Mucosa of stomach (tissue), 1 donor: ENCODE measurements at regions not wholly inside any gene's neighbourhood (a gene's known extent, or its start where the extent isn't known, plus 50 kb on each side); places are given as distances from the start of the nearest gene placed in this dataset.

Experiments
- H3K27me3 ChIP-seq: one replicate; pipeline ENCODE4 v1.7.0; 2013; ENCODE audit warnings: mild to moderate bottlenecking, low read length; ENCODE audit not compliant: control insufficient read depth, insufficient read depth
- H3K36me3 ChIP-seq: one replicate; pipeline ENCODE4 v1.7.0; 2013; ENCODE audit warnings: low read length; ENCODE audit not compliant: control insufficient read depth, insufficient read depth
- H3K4me1 ChIP-seq: one replicate; pipeline ENCODE4 v1.7.0; 2013; ENCODE audit warnings: mild to moderate bottlenecking, low read length; ENCODE audit not compliant: control insufficient read depth, insufficient read depth
- H3K4me3 ChIP-seq: one replicate; pipeline ENCODE4 v1.7.0; 2013; ENCODE audit warnings: low read length
- H3K9ac ChIP-seq: one replicate; pipeline ENCODE4 v1.7.0; 2013; ENCODE audit warnings: mild to moderate bottlenecking, low read length, moderate library complexity
- H3K9me3 ChIP-seq: one replicate; pipeline ENCODE4 v1.7.0; 2013; ENCODE audit warnings: mild to moderate bottlenecking, low read length, moderate library complexity; ENCODE audit not compliant: control insufficient read depth
- donor health status: Pancreatic carcinoma.

DNA sequence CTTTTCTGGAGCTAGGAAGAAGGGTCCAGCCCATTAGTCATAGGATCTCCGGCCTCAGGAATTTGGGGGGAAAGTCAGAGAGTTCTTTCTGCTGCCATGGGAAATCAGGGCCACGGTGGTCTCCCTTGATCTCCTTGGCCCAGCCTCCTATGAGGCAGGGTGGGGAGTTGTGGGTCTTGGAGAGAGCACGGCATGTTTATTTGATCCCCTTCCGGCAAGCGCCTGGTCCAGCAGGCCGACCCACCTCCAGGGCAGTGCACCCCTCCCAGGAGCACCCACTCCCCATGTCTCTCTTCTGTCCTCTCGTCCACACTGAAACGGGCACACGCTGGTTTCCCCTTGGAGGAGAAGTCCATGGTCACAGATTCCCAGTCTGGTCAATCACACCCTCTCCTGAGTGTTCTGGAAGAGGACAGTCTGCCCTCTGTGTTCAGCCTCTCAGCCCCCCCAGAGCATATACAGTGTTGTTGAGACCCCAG lies 464.6 kb upstream of the HS6ST1 start:
- H3K4me3 ChIP-seq: no peak overlapping the region
- no peaks in the 10 kb centered on the region for H3K27me3 ChIP-seq
- H3K4me1 ChIP-seq: no peaks in the 10 kb centered on the region
- H3K9ac ChIP-seq: no peak overlapping the region
- H3K9me3 ChIP-seq: no peaks in the 10 kb centered on the region
- no peaks in the 10 kb centered on the region for H3K36me3 ChIP-seq

GRCh38 chr2:128783896-128784295 lies 465.2 kb upstream of the HS6ST1 start:
- Histone ChIP-seq H3K4me1 (no peaks in the 10 kb centered on the region), H3K9ac (no peak overlapping the region)

DNA sequence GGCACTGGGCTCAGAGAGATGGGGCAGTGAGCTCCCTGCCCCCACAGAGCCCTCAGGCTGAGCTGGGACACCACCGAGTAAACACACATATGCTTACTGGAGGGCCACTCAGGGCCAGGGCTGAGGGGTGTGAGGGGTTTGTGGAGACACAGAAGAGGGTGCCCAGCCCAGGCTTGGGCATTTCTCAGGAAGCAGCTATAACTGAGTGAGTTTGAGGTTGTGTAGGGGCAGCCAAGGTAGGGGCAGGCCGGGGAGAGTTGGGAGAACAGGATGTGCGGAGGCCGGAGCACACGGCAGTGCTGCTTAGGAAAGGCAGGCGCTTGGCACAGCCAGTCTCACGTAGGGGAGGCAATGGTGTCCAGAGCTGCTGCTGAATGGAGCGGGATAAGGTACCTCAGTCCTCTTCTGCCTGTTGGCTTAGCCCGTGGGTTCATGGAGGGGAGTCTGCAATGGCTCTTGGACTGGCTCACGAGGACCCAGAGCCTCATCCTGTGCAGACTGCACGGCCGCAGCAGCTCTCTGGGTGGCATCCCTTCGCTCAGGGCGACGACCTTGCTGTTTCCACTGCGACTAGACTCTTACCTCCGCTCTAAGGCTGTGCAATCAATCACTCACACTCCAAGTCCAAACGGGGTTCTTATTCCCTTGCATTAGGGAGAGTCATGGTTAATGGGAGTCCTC lies 466.1 kb upstream of the HS6ST1 start:
- H3K4me3 ChIP-seq: no peak overlapping the region
- no peaks in the 10 kb centered on the region for H3K9me3 ChIP-seq
- no peaks in the 10 kb centered on the region for H3K36me3 ChIP-seq
- no peaks in the 10 kb centered on the region for H3K4me1 ChIP-seq
- no peaks in the 10 kb centered on the region for H3K27me3 ChIP-seq
- no peak overlapping the region for H3K9ac ChIP-seq

More at GRCh38 chr2:128783896-128784295, 465.2 kb upstream of the HS6ST1 start:
- H3K9me3 ChIP-seq: no peaks in the 10 kb centered on the region
- H3K36me3 ChIP-seq: no peaks in the 10 kb centered on the region
- no peaks in the 10 kb centered on the region for H3K27me3 ChIP-seq
- H3K4me3 ChIP-seq: no peak overlapping the region

DNA sequence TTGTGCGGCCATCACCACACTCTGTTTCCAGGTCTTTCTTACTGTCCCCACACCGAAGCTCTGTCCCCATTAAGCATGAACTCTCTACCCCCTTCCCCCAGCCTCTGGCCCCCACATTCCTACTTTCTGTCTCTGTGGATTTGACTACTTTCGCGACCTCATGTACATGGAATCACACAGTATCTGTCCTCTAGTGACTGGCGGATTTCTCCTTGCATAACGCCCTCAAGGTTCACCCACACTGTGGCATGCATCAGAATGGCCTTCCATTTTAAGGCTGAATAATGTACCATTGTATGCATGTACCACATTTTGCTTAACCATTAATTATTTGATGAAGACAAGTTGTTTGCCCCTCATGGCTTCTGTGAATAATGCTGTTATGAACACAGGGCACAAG lies 467.6 kb upstream of the HS6ST1 start:
- Histone ChIP-seq H3K4me1 (no peaks in the 10 kb centered on the region), H3K27me3 (no peaks in the 10 kb centered on the region), H3K9me3 (no peaks in the 10 kb centered on the region), H3K4me3 (no peak overlapping the region), H3K36me3 (no peaks in the 10 kb centered on the region), H3K9ac (no peak overlapping the region)

DNA sequence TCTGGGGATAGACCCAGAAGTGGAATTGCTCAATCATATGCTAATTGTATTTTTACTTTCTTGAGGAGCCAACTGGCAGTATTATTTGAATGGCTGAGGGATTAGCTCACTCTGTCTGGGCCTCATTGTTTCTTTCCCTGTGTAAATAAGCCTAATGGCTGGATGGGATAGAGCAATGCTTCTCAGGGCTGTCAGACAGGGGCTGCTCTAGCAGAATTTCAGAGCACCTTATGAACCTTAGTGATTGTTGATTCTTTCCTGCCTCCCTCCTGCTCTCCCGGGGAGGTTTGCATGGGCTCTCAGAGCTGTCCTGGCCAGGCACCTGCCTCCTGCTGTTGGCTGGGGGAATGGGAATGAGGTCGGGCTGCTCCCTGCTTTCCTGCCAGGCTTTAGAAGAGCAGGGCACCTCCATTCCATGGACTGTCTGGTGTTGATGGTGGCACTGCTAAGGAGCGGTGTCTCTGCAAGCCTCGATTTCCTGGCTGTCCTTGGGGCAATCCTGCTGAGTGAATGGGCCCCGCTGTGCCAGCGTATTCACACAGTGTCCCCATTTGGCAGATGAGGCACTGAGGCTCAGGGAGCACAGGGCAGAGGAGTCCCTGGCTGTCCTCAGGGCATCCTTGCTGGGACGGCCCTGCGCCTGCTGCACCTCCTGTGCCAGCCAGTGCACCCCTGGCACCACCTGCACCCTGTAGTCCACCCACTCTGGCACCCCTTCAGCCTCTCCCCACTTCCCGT lies 468.2 kb upstream of the HS6ST1 start:
- H3K9ac ChIP-seq: no peak overlapping the region
- no peaks in the 10 kb centered on the region for H3K9me3 ChIP-seq
- H3K27me3 ChIP-seq: no peaks in the 10 kb centered on the region
- H3K4me1 ChIP-seq: no peaks in the 10 kb centered on the region
- no peaks in the 10 kb centered on the region for H3K36me3 ChIP-seq
- no peak overlapping the region for H3K4me3 ChIP-seq

DNA sequence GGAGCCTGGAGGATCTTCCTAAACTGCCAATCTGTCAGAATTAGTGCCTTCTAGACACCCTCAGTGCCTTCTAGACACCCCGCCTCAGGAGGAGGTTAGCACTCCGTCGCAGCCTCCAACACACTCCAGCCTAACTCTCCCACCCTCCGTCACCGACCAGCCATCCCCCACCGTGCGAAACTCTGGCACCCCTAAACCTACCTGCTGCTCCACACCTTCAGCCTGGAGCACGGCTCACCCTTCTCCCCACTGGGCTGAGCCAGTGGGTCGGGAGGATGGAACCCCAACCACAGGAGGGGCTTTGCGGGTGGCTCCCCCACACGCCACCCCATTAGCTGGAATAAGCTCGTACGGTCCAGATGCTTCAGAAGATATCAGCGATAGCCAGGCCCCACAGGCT lies 468.9 kb upstream of the HS6ST1 start:
- H3K4me1 ChIP-seq: no peaks in the 10 kb centered on the region
- no peak overlapping the region for H3K9ac ChIP-seq
- no peaks in the 10 kb centered on the region for H3K27me3 ChIP-seq
- H3K4me3 ChIP-seq: no peak overlapping the region
- H3K9me3 ChIP-seq: no peaks in the 10 kb centered on the region
- H3K36me3 ChIP-seq: no peaks in the 10 kb centered on the region

DNA sequence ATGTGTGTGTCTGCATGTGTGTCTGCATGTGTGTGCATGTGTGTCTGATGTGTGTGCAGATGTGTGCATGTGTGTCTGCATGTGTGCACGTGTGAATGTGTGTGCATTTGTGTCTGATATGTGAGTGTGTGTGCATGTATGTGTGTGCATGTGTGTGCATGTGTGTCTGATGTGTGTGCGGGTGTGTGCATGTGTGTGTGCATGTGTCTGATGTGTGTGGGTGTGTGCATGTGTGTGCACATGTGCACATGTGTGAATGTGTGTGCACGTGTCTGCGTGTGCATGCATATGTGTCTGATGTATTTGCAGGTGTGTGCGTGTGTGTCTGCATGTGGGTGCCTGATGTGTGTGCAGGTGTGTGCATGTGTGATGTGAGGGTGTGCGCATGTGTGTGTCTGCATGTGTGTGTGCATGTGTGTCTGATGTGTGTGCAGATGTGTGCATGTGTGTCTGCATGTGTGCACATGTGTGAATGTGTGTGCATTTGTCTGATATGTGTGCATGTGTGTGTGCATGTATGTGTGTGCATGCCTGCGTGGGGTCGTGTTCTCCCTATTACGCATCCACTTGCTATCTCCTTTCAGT lies 470.1 kb upstream of the HS6ST1 start:
- H3K9me3 ChIP-seq: no peaks in the 10 kb centered on the region
- no peak overlapping the region for H3K4me3 ChIP-seq
- no peaks in the 10 kb centered on the region for H3K4me1 ChIP-seq
- no peaks in the 10 kb centered on the region for H3K36me3 ChIP-seq
- no peaks in the 10 kb centered on the region for H3K27me3 ChIP-seq
- H3K9ac ChIP-seq: no peak overlapping the region

DNA sequence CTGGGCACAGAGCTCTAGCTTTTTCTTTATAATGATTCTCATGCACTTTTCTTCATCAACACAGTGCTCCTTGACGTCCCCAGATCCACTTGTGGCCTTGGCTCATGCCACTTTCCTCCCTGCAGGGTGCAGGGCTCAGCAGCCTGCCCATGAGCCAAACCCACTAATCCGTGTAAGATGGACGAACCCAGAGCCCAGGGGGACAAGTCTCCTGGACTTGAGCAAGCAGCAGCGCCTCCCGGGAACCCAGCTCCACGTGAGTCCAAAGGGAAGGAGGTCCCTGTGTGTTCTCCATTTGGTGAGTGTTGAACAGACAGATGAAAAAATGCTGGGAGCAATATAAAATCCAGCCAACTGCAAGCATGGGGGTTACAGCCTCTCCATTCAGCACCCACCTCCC lies 470.6 kb upstream of the HS6ST1 start:
- H3K4me3 ChIP-seq: no peak overlapping the region
- no peak overlapping the region for H3K9ac ChIP-seq
- H3K9me3 ChIP-seq: no peaks in the 10 kb centered on the region
- no peaks in the 10 kb centered on the region for H3K36me3 ChIP-seq
- H3K4me1 ChIP-seq: no peaks in the 10 kb centered on the region
- H3K27me3 ChIP-seq: no peaks in the 10 kb centered on the region

DNA sequence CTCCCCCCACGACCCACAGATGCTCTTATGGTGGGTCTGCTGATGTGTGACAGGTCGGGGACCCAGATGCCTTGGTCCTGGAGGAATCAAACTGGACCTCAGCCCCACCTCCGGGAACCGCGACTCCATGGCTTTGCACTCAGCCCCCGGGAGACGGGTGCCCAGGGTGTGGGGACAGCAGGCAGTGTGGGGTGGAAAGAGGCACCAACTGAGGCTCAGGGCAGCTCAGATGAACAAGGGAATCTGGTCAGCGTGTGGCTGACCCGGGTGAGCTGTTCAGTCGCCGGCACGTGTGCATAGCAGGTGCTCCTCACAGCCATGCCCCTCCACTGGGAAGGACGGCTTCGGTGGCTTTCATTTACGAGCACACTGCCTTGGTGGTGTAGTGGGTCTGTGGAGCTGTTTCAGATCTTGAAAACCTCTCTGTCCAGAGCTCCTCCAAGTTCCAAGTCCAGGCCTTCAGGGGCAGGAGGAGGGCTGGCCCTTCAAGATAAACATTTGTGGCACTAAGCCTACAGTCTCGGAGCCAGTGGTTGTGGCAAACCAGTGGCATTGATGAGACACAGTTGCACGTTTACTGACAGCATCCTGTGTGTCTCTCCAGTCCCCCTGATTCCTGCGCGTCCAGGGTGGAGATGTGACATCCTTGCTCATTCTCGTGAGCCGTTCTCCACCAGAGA lies 471.2 kb upstream of the HS6ST1 start:
- Histone ChIP-seq H3K36me3 (no peaks in the 10 kb centered on the region), H3K4me1 (no peaks in the 10 kb centered on the region), H3K9ac (no peak overlapping the region), H3K27me3 (no peaks in the 10 kb centered on the region), H3K4me3 (no peak overlapping the region), H3K9me3 (no peaks in the 10 kb centered on the region)

- Histone ChIP-seq H3K36me3 (no peaks in the 10 kb centered on the region), H3K4me1 (no peaks in the 10 kb centered on the region), H3K9me3 (no peaks in the 10 kb centered on the region), H3K9ac (no peak overlapping the region), H3K27me3 (no peaks in the 10 kb centered on the region), H3K4me3 (no peak overlapping the region)
Observed at GRCh38 chr2:128790541-128791001, 471.9 kb upstream of the HS6ST1 start.

DNA sequence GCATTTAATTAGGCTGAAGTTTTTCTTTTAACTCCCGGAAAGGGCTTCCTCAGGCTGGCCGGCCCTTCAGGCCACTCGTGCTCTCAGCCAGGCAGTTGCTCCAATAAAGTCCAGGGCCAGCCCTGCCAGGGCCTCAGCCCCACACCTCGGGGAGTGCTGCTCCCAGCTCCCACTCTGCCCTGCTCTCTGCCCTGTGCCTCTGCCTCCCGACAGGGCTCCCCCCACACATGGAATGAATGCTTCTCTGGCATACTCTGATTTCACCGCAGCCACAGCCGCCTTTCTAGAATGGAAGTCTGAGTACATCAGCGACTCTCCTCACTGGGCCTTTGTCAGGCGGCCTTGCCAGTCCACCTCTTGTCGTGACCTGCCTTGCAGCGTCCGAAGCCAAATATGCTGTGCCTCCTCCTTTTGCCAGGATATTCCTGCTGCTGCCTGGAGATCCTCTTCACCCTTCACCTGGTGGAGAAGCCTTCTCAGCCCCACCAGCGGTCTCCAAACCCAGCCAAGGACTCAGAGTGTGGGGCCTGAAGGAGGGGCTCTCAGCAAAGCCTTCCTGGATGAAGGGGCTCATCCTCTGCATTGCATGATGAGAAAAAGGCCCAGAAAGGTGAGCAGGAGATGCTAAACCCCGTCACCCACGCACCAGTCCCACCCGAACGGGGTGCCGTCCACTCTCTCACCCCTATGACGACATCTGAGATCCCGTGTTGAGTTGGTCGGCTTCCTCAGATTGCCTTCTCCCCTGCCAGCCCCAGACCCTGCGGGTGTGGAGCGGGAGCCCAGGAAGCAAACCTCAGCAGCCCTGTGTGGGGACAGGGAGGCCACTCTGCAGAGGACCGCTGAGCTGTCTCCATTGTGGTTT lies 472.7 kb upstream of the HS6ST1 start:
- Histone ChIP-seq H3K4me3 (no peak overlapping the region), H3K9me3 (no peaks in the 10 kb centered on the region), H3K27me3 (no peaks in the 10 kb centered on the region), H3K36me3 (no peaks in the 10 kb centered on the region), H3K9ac (no peak overlapping the region), H3K4me1 (no peaks in the 10 kb centered on the region)
